ENCODE measurements at regions not wholly inside any gene's neighbourhood (a gene's known extent, or its start where the extent isn't known, plus 50 kb on each side); places are given as distances from the start of the nearest gene placed in this dataset.
"Not testable (repeated sequence)": the region's sequence is repeated elsewhere in the genome, so short reads cannot be mapped to it uniquely, and the experiment has no call there.

GRCh38 chr6:155656024-155656423, 200.4 kb upstream of the NOX3 start:
- no peak for DNase-seq (ENCODE audit: low spot score)

- no peak for DNase-seq (ENCODE audit: low spot score)
Observed at GRCh38 chr6:155654474-155654873, 198.8 kb upstream of the NOX3 start.

GRCh38 chr6:155648301-155648700, 192.7 kb upstream of the NOX3 start:
- no peak for DNase-seq (ENCODE audit: low spot score)

GRCh38 chr6:155647354-155647753, 191.7 kb upstream of the NOX3 start:
- DNase-seq (ENCODE audit: low spot score) = no peak

- DNase-seq (ENCODE audit: low spot score) = no peak
Observed at GRCh38 chr6:155646443-155646842, 190.8 kb upstream of the NOX3 start.

GRCh38 chr6:155645325-155645724, 189.7 kb upstream of the NOX3 start:
- no peak for DNase-seq (ENCODE audit: low spot score)

- no peak for DNase-seq (ENCODE audit: low spot score)
Observed at GRCh38 chr6:155641603-155642002, 186.0 kb upstream of the NOX3 start.

- DNase-seq (ENCODE audit: low spot score) = no peak
Observed at GRCh38 chr6:155638200-155638599, 182.6 kb upstream of the NOX3 start.

GRCh38 chr6:155635416-155635815, 179.8 kb upstream of the NOX3 start:
- DNase-seq (ENCODE audit: low spot score) = no peak

GRCh38 chr6:155630085-155630484, 174.4 kb upstream of the NOX3 start:
- no peak for DNase-seq (ENCODE audit: low spot score)

GRCh38 chr6:155629652-155630051, 174.0 kb upstream of the NOX3 start:
- no peak for DNase-seq (ENCODE audit: low spot score)

- no peak for DNase-seq (ENCODE audit: low spot score)
Observed at GRCh38 chr6:155628306-155628705, 172.7 kb upstream of the NOX3 start.

- not testable (repeated sequence) for DNase-seq (ENCODE audit: low spot score)
Observed at GRCh38 chr6:155627722-155628212, 172.1 kb upstream of the NOX3 start.

- DNase-seq (ENCODE audit: low spot score) = no peak
Observed at GRCh38 chr6:155623450-155624178, 168.0 kb upstream of the NOX3 start.

- DNase-seq (ENCODE audit: low spot score) = no peak
Observed at GRCh38 chr6:155614606-155615005, 159.0 kb upstream of the NOX3 start.

- no peak for DNase-seq (ENCODE audit: low spot score)
Observed at GRCh38 chr6:155611742-155612141, 156.1 kb upstream of the NOX3 start.

GRCh38 chr6:155604991-155605390, 149.4 kb upstream of the NOX3 start:
- no peak for DNase-seq (ENCODE audit: low spot score)

- no peak for DNase-seq (ENCODE audit: low spot score)
Observed at GRCh38 chr6:155599561-155599960, 143.9 kb upstream of the NOX3 start.

- DNase-seq (ENCODE audit: low spot score) = no peak
Observed at GRCh38 chr6:155599160-155599559, 143.5 kb upstream of the NOX3 start.

- DNase-seq (ENCODE audit: low spot score) = no peak
Observed at GRCh38 chr6:155595284-155595683, 139.6 kb upstream of the NOX3 start.

GRCh38 chr6:155591741-155592140, 136.1 kb upstream of the NOX3 start:
- DNase-seq (ENCODE audit: low spot score) = peak; percentile 53

- no peak for DNase-seq (ENCODE audit: low spot score)
Observed at GRCh38 chr6:155589190-155589589, 133.6 kb upstream of the NOX3 start.

GRCh38 chr6:155587817-155588216, 132.2 kb upstream of the NOX3 start:
- no peak for DNase-seq (ENCODE audit: low spot score)

- DNase-seq (ENCODE audit: low spot score) = peak; percentile 25
Observed at GRCh38 chr6:155586090-155586489, 130.5 kb upstream of the NOX3 start.
